Gastroesophageal sphincter (tissue), 4 donors: ENCODE measurements at regions not wholly inside any gene's neighbourhood (a gene's known extent, or its start where the extent isn't known, plus 50 kb on each side); places are given as distances from the start of the nearest gene placed in this dataset.

Source experiments
- ATAC-seq: fragments of 150-250 bp; one replicate; pipeline ENCODE4 v1.9.1; 2016; ENCODE audit warnings: mild to moderate bottlenecking, moderate library complexity
- H3K27ac ChIP-seq, 4 donors: fragments of 200-600 bp; sonication (generic) in 3 of 4; 1 replicate in 3 of 4; 2 replicates in 1 of 4; pipeline ENCODE4 v1.5.1; 2016 to 2019
- H3K27me3 ChIP-seq: fragments of 200-600 bp; sonication (generic); one replicate; pipeline ENCODE4 v1.5.1; 2019
- H3K36me3 ChIP-seq, 2 donors: fragments of 200-600 bp; sonication (generic); one replicate each; pipeline ENCODE4 v1.5.1; 2019; ENCODE audit warnings: control low read depth in 1 of 2
- H3K4me1 ChIP-seq, 3 donors: fragments of 200-600 bp; sonication (generic); 1 replicate in 2 of 3; 2 replicates in 1 of 3; pipeline ENCODE4 v1.5.1; 2016 to 2019; ENCODE audit warnings: control low read depth in 2 of 3
- H3K4me3 ChIP-seq, 2 donors: fragments of 200-600 bp; sonication (generic); one replicate each; pipeline ENCODE4 v1.5.1; 2019; ENCODE audit warnings: mild to moderate bottlenecking in 1 of 2, moderate library complexity in 1 of 2
- H3K9me3 ChIP-seq, 3 donors: fragments of 200-600 bp; sonication (generic); one replicate each; pipeline ENCODE4 v1.5.1; 2017 to 2019; ENCODE audit warnings: control low read depth in 2 of 3
- EP300 ChIP-seq: sonication (generic); formaldehyde crosslinking; IDR thresholded peaks from one replicate; pipeline ENCODE4 v1.6.1; 2017; ENCODE audit warnings: antibody characterized with exemption, mild to moderate bottlenecking
- POLR2A ChIP-seq, 2 donors: fragments of 450-650 bp; IDR thresholded peaks; one replicate each; pipeline ENCODE4 v1.6.1; 2017; ENCODE audit warnings: antibody characterized with exemption in 2 of 2, mild to moderate bottlenecking in 2 of 2, moderate library complexity in 1 of 2
- POLR2AphosphoS5 ChIP-seq: sonication (generic); formaldehyde crosslinking; IDR thresholded peaks from one replicate; pipeline ENCODE4 v1.6.1; 2017; ENCODE audit warnings: antibody characterized with exemption
- WGBS, 2 donors: methylation state at CpG; one replicate each; pipeline ENCODE4 v1.1.5; 2018; ENCODE audit warnings: low coverage in 1 of 2; 5-methylcytosine and 5-hydroxymethylcytosine counted together
- TF ChIP-seq, protein P1 (sequence below), 4 experiments: fragments of 200-600 bp in 2 of 4; fragments of 450-650 bp in 2 of 4; sonication (generic) in 1 of 4; IDR thresholded peaks; one replicate each; pipeline ENCODE4 v1.5.1; 2017 to 2019; ENCODE audit warnings: antibody characterized with exemption in 4 of 4, mild to moderate bottlenecking in 2 of 4, moderate library complexity in 2 of 4

DNA sequence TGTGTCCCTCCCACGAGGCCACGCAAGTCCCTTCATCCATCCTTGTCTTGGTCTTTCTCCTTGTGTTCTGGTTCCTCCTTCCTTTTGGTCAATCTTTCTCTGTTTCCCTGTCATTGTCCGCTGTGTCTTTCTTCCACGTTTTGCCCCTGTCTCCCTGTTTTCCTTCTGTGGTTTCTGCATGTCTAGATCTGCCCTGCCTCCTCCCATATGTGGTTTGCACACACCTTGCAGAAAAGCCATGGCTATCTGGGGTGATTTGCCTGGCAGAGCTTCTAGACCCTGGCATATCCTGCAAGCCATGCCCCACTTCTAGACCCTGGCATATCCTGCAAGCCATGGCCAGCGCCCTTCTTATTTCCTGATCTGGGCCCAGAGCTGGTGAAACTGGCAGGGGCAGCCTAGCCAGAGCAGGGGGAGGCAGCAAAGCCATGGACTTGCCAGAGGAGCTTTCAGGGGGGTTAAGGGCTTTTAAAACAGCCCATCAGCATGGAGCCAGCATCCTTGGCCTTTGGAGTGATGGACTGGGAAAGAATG lies 131.6 kb upstream of the NECTIN1 start:
- H3K9me3 ChIP-seq = no peaks in the 10 kb centered on the region
- no peak overlapping the region for H3K4me3 ChIP-seq
- no peak overlapping the region for H3K27ac ChIP-seq
- no peak for TF ChIP-seq EP300
- TF ChIP-seq POLR2A (IDR thresholded peaks at IDR 0.05) = no peak
- TF ChIP-seq, protein P1, sequence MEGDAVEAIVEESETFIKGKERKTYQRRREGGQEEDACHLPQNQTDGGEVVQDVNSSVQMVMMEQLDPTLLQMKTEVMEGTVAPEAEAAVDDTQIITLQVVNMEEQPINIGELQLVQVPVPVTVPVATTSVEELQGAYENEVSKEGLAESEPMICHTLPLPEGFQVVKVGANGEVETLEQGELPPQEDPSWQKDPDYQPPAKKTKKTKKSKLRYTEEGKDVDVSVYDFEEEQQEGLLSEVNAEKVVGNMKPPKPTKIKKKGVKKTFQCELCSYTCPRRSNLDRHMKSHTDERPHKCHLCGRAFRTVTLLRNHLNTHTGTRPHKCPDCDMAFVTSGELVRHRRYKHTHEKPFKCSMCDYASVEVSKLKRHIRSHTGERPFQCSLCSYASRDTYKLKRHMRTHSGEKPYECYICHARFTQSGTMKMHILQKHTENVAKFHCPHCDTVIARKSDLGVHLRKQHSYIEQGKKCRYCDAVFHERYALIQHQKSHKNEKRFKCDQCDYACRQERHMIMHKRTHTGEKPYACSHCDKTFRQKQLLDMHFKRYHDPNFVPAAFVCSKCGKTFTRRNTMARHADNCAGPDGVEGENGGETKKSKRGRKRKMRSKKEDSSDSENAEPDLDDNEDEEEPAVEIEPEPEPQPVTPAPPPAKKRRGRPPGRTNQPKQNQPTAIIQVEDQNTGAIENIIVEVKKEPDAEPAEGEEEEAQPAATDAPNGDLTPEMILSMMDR (IDR thresholded peaks at IDR 0.05) = no peak
- 77 to 80% methylated on average over 2 to 4 of the region's 5 CpGs for WGBS, 2 donors
- no peaks in the 10 kb centered on the region for H3K4me1 ChIP-seq
- H3K36me3 ChIP-seq = no peaks in the 10 kb centered on the region
- ATAC-seq = no peak
- H3K27me3 ChIP-seq = peaks cover 57% of the 10 kb centered on the region

DNA sequence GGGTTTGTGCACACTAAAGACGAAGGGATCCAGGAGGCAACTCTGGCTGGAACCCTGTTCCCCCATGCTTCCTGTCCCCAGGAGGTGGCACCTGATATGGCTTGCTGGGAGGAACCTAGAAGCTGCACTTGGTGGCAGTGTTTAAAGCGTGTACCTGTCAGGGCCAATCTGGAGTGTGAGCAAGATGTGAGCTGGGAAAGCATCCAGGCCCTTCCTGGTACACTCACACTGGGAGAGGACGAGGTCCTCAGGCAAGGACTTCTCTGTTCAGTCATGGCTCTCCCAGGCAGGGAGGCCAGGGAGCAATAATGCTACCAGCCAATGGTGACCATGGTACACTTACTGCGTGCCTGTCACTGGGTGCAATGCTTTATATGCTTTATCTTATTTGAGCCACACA lies 130.7 kb upstream of the NECTIN1 start:
- Histone ChIP-seq H3K36me3 (no peaks in the 10 kb centered on the region), H3K4me1 (no peaks in the 10 kb centered on the region), H3K4me3 (no peak overlapping the region), H3K27ac (no peak overlapping the region), H3K27me3 (peaks cover 57% of the 10 kb centered on the region), H3K9me3 (no peaks in the 10 kb centered on the region)
- no peak for ATAC-seq
- TF ChIP-seq POLR2A (IDR thresholded peaks at IDR 0.05) = no peak
- no peak for TF ChIP-seq EP300
- TF ChIP-seq POLR2AphosphoS5 = no peak
- TF ChIP-seq, protein P1 (IDR thresholded peaks at IDR 0.05) = no peak
- no CpG with 5 or more reads among the region's 4 CpGs for WGBS, 2 donors

DNA sequence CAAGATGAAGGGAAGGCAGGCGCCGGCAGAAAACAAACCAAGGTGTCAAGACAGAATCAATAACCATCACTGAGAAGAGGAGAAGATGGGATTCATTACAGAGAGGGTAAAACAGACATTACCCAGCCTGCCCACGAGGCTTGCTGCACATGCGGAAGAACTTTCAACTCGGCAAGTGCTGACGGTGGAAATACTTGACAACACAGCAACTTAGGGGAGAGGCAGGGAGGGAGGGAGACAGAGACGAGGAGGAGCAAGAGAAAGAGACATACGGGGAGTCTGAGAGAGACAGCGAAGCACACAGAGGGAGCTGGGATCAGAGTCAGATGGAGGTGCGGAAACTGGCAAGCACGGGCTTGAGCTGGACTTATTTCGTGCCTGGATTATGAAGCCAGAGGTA lies 129.3 kb upstream of the NECTIN1 start:
- 47 to 55% methylated on average over 9 to 12 of the region's 12 CpGs for WGBS, 2 donors
- ATAC-seq = no peak
- peaks cover 52% of the 10 kb centered on the region for H3K27me3 ChIP-seq
- H3K27ac ChIP-seq = no peak overlapping the region
- TF ChIP-seq, protein P1 (IDR thresholded peaks at IDR 0.05) = no peak
- no peak for TF ChIP-seq EP300
- TF ChIP-seq POLR2AphosphoS5 = no peak
- TF ChIP-seq POLR2A (IDR thresholded peaks at IDR 0.05) = no peak
- no peaks in the 10 kb centered on the region for H3K9me3 ChIP-seq
- no peaks in the 10 kb centered on the region for H3K36me3 ChIP-seq
- H3K4me1 ChIP-seq = no peaks in the 10 kb centered on the region
- H3K4me3 ChIP-seq = no peak overlapping the region

DNA sequence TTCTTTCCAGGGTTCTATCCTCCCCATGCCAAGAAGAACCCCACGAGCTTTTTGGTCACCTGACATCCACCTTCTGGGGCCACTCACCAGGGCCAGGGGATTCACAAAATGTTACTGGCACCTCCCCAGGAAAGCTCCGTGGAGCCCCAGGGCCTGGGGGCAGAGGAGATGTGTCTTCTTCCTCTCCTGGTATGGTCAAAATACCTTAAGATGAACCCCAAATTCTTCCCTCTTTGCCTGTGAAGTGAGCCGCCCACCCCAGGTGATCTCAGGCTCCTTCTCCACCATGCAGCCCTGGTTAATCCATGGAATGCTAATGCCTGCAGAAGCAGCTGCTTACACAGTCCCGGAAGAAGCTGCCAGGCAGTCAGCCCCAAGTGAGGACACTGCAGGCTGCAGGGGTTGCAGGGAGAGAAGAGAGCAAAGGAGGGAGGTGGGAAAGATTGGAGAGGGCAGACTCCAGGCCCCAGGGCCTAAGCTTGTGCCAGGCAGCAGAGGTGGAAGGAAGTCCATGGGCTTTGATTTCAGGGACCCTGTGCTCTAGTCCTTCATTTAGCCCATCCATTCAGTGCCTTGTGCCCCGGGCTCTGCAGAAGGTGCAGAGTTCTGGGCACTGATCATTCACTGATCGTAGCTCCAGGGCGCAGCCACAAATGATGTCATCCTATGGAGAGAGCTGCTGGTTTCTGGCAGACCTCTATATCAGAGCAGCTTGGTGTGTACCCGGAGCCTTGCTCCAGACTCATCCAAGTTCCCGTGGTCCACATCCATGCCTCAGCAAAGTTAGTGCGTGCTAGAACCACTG lies 127.9 kb upstream of the NECTIN1 start:
- TF ChIP-seq EP300 = no peak
- TF ChIP-seq, protein P1 (IDR thresholded peaks at IDR 0.05) = no peak
- no peak for TF ChIP-seq POLR2AphosphoS5
- no peak for TF ChIP-seq POLR2A (IDR thresholded peaks at IDR 0.05)
- Histone ChIP-seq H3K4me3 (no peak overlapping the region), H3K9me3 (no peaks in the 10 kb centered on the region), H3K36me3 (no peaks in the 10 kb centered on the region), H3K27me3 (peaks cover 45% of the 10 kb centered on the region), H3K4me1 (no peaks in the 10 kb centered on the region), H3K27ac (no peak overlapping the region)
- no peak for ATAC-seq
- 88 to 90% methylated on average over 1 to 3 of the region's 10 CpGs for WGBS, 2 donors

DNA sequence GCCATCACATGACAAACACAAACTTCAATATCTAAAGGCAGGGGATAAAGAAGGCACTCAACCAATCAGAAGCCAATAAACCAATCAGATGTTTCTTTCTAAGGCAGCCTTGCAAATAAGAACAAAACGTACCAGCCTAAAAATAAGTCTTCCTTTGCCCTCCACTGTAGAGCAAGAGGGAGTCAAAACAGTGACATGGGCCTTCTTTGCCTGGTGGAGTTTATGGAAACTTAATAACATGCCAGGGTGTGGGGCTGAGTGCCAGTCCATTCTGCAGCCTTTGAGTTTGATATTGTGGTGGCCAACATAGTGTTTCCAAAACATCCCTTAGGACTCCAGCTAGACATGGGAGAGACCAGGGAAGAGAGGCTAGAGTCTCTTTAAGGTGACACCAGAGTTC lies 126.1 kb upstream of the NECTIN1 start:
- no peaks in the 10 kb centered on the region for H3K9me3 ChIP-seq
- 55% methylated on average over 1 of the region's 1 CpG; no CpG with 5 or more reads in 1 of the 2 donors for WGBS, 2 donors
- peaks cover 38% of the 10 kb centered on the region for H3K27me3 ChIP-seq
- no peak overlapping the region for H3K4me3 ChIP-seq
- H3K36me3 ChIP-seq = no peaks in the 10 kb centered on the region
- TF ChIP-seq POLR2A (IDR thresholded peaks at IDR 0.05) = no peak
- TF ChIP-seq POLR2AphosphoS5 = no peak
- TF ChIP-seq, protein P1 (IDR thresholded peaks at IDR 0.05) = no peak
- TF ChIP-seq EP300 = no peak
- H3K27ac ChIP-seq = no peak overlapping the region
- ATAC-seq = no peak
- H3K4me1 ChIP-seq = no peaks in the 10 kb centered on the region
